Breast epithelium (tissue), 4 donors: ENCODE measurements at regions not wholly inside any gene's neighbourhood (a gene's known extent, or its start where the extent isn't known, plus 50 kb on each side); places are given as distances from the start of the nearest gene placed in this dataset.

Source experiments
- DNase-seq, 2 donors: peaks; one replicate each; pipeline ENCODE4 v3.0.0-alpha.2; 2019; ENCODE audit warnings: low spot score in 2 of 2
- H3K27ac ChIP-seq, 2 donors: fragments of 200-600 bp; sonication (generic) in 1 of 2; one replicate each; pipeline ENCODE4 v1.5.1; 2016 to 2019; ENCODE audit warnings: mild to moderate bottlenecking in 1 of 2
- H3K27me3 ChIP-seq, 2 donors: fragments of 200-600 bp; sonication (generic) in 1 of 2; one replicate each; pipeline versions ENCODE4 v1.5.1 to v1.6.0; 2017 to 2019; ENCODE audit warnings: control low read depth in 1 of 2, mild to moderate bottlenecking in 1 of 2
- H3K36me3 ChIP-seq: fragments of 200-600 bp; one replicate; pipeline ENCODE4 v1.5.1; 2019
- H3K4me1 ChIP-seq, 2 donors: fragments of 200-600 bp; sonication (generic); one replicate each; pipeline ENCODE4 v1.5.1; 2016 to 2019; ENCODE audit warnings: control low read depth in 1 of 2
- H3K4me3 ChIP-seq, 3 donors: fragments of 200-600 bp; sonication (generic); 1 replicate in 2 of 3; 2 replicates in 1 of 3; pipeline ENCODE4 v1.5.1; 2016 to 2019; ENCODE audit warnings: mild to moderate bottlenecking in 3 of 3, moderate library complexity in 2 of 3
- H3K9me3 ChIP-seq, 2 donors: fragments of 200-600 bp; sonication (generic) in 1 of 2; one replicate each; pipeline ENCODE4 v1.5.1; 2016 to 2019; ENCODE audit warnings: control low read depth in 1 of 2
- POLR2A ChIP-seq: fragments of 450-650 bp; IDR thresholded peaks from one replicate; pipeline ENCODE4 v1.6.1; 2016; ENCODE audit warnings: antibody characterized with exemption, mild to moderate bottlenecking, moderate library complexity
- POLR2AphosphoS5 ChIP-seq, 3 donors: sonication (generic); formaldehyde crosslinking; IDR thresholded peaks; one replicate each; pipeline ENCODE4 v1.6.1; 2017; ENCODE audit warnings: antibody characterized with exemption in 3 of 3
- intact Hi-C: fragments of 100-400 bp; cut with DNase I; formaldehyde crosslinking; loops from one replicate; pipeline ENCODE4 v1.15.1; 2023; ENCODE audit warnings: low total_unique reads
- TF ChIP-seq, protein P1 (sequence below), 3 donors: fragments of 450-650 bp; IDR thresholded peaks; one replicate each; pipeline ENCODE4 v1.5.1; 2016 to 2017; ENCODE audit warnings: antibody characterized with exemption in 3 of 3, mild to moderate bottlenecking in 3 of 3, moderate library complexity in 3 of 3

DNA sequence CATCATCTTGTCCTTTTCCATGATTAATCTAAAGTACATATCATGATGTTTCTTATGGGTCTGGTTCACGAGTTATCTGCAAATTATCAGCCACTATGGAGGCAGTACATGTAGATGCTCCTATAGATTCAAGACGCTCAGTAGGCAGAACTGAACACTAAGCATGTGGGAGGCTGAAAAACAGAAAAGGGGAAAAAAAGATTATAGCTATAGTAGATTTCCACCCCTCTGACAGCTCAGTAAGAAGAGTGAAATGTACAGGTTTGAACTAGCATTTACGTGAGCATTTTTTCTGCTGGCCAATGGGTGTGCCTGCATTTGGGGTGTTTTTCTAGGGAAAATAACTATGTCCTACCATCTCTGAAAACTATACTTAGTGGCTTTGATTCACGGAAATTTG, 308.9 kb downstream of the ZEB2 start:
- no peak overlapping the region for H3K4me3 ChIP-seq
- TF ChIP-seq POLR2A: no peak
- no peak for TF ChIP-seq POLR2AphosphoS5 (IDR thresholded peaks at IDR 0.05)
- TF ChIP-seq, protein P1, sequence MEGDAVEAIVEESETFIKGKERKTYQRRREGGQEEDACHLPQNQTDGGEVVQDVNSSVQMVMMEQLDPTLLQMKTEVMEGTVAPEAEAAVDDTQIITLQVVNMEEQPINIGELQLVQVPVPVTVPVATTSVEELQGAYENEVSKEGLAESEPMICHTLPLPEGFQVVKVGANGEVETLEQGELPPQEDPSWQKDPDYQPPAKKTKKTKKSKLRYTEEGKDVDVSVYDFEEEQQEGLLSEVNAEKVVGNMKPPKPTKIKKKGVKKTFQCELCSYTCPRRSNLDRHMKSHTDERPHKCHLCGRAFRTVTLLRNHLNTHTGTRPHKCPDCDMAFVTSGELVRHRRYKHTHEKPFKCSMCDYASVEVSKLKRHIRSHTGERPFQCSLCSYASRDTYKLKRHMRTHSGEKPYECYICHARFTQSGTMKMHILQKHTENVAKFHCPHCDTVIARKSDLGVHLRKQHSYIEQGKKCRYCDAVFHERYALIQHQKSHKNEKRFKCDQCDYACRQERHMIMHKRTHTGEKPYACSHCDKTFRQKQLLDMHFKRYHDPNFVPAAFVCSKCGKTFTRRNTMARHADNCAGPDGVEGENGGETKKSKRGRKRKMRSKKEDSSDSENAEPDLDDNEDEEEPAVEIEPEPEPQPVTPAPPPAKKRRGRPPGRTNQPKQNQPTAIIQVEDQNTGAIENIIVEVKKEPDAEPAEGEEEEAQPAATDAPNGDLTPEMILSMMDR (IDR thresholded peaks at IDR 0.05): no peak
- intact Hi-C loops: no loop called here
- no peaks in the 10 kb centered on the region for H3K36me3 ChIP-seq
- no peaks in the 10 kb centered on the region for H3K9me3 ChIP-seq
- H3K4me1 ChIP-seq: no peaks in the 10 kb centered on the region
- no peak for DNase-seq
- H3K27me3 ChIP-seq: no peaks in the 10 kb centered on the region
- H3K27ac ChIP-seq: no peak overlapping the region

DNA sequence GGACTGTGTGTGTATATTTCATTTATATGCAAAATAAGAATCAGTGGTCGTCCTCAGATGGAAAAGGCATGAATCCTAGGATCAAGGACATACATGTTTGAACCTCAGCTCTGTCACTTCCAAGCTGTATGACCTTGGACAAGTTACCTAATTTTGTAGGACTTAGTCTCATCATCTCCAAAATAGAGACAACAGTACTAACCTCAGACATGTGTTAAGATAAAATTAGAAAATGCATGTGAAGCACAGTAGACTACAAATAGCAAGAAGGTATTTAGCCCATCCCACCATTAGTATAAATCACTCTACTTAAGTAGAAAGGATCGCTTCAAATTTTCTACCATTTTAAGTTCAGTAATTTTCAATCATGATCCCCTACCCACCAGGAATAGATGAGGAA, 309.8 kb downstream of the ZEB2 start:
- Histone ChIP-seq H3K36me3 (no peaks in the 10 kb centered on the region), H3K27ac (no peak overlapping the region), H3K27me3 (no peaks in the 10 kb centered on the region), H3K4me3 (no peak overlapping the region), H3K9me3 (no peaks in the 10 kb centered on the region), H3K4me1 (no peaks in the 10 kb centered on the region)
- no peak for DNase-seq
- TF ChIP-seq, protein P1 (IDR thresholded peaks at IDR 0.05): no peak
- TF ChIP-seq POLR2A: no peak
- no peak for TF ChIP-seq POLR2AphosphoS5 (IDR thresholded peaks at IDR 0.05)
- intact Hi-C loops: no loop called here

DNA sequence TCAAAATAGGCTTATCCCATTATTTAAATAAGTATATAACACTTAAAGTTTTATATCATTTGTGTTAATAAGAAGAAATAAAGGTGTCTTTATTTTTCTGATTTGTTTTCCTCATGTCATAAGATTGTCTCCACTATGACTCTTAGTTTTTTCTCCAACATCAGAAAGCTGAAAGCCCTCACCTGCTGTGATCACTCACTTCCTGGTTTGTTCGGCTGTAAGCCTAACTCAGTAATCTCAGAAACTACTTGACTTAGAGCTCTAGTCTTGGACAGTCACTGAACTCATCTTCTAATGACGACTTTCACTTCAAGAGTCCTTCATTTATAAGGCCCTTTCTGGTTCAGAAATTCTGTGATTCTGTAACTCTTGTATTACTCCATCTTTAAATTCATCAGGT, 311.0 kb downstream of the ZEB2 start:
- Histone ChIP-seq H3K9me3 (no peaks in the 10 kb centered on the region), H3K36me3 (no peaks in the 10 kb centered on the region), H3K4me3 (no peak overlapping the region), H3K27me3 (no peaks in the 10 kb centered on the region), H3K27ac (no peak overlapping the region), H3K4me1 (no peaks in the 10 kb centered on the region)
- TF ChIP-seq POLR2A (no peak), POLR2AphosphoS5 (IDR thresholded peaks at IDR 0.05) (no peak)
- TF ChIP-seq, protein P1 (IDR thresholded peaks at IDR 0.05): no peak
- intact Hi-C loops: no loop called here
- DNase-seq: no peak

DNA sequence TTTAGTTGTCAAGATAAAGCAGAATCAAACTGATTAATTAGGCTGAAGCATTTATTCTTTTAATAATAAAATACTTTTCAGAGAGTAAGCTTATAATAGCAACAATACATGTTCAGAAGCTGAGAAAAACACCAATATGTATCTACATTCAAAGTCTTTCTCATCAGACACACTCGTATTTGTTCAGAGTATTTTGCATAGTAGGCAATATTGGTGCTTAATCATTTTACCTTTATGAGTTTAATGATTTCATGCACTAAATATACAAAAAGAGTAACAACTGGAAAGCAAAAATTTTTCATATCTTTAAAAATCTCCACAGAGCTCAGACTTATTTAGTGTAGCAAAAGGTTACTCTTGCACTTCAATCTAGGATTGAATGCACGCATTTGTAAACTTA, 313.9 kb downstream of the ZEB2 start:
- Histone ChIP-seq H3K27me3 (no peaks in the 10 kb centered on the region), H3K4me3 (no peak overlapping the region), H3K9me3 (no peaks in the 10 kb centered on the region), H3K27ac (no peak overlapping the region), H3K4me1 (no peaks in the 10 kb centered on the region), H3K36me3 (no peaks in the 10 kb centered on the region)
- intact Hi-C loops: no loop called here
- DNase-seq: no peak
- TF ChIP-seq, protein P1 (IDR thresholded peaks at IDR 0.05): no peak
- TF ChIP-seq POLR2AphosphoS5 (IDR thresholded peaks at IDR 0.05) (no peak), POLR2A (no peak)

DNA sequence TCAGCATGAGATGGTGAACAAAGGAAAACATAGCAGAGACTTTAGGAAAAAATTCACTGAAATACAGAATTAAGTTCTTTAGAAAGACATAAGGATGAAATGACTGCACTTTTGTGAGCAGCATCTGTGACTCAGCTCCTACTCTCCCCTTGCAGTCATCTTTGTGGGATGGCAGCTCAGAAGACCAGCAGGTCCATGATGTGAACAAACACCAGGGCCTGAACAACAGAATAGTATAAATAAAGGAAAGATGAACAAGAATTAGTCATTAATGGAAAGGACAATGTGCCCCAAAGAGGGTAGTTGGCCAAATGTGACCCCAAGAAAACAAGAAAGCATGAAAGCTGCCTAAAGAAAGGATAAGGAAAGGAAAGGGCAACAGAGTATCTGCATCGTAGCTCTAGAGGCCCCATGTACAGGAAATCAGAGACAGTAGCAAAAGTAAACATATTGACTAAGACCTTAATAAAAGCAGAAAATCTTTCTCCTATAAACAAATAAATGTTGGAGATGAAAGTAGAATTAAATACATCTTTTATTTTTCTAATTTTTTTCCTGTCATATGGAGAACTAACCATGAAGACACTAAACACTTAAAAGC, 318.0 kb downstream of the ZEB2 start:
- H3K9me3 ChIP-seq: no peaks in the 10 kb centered on the region
- H3K27me3 ChIP-seq: no peaks in the 10 kb centered on the region
- H3K4me3 ChIP-seq: no peak overlapping the region
- no peak for DNase-seq
- intact Hi-C loops: no loop called here
- H3K4me1 ChIP-seq: no peaks in the 10 kb centered on the region
- H3K27ac ChIP-seq: no peak overlapping the region
- H3K36me3 ChIP-seq: no peaks in the 10 kb centered on the region
- TF ChIP-seq, protein P1 (IDR thresholded peaks at IDR 0.05): no peak
- TF ChIP-seq POLR2A (no peak), POLR2AphosphoS5 (IDR thresholded peaks at IDR 0.05) (no peak)
